Erythroblast (primary cell): ENCODE measurements at regions not wholly inside any gene's neighbourhood (a gene's known extent, or its start where the extent isn't known, plus 50 kb on each side); places are given as distances from the start of the nearest gene placed in this dataset.

Experiments
- GATA1 ChIP-seq: IDR thresholded peaks from 2 replicates; pipeline ENCODE4 v1.6.1; 2011; ENCODE audit warnings: low read depth, mild to moderate bottlenecking, control low read depth, low read length, moderate library complexity
- POLR2A ChIP-seq: IDR thresholded peaks from 2 replicates; pipeline ENCODE4 v1.6.1; 2011; ENCODE audit warnings: mild to moderate bottlenecking, low read length

DNA sequence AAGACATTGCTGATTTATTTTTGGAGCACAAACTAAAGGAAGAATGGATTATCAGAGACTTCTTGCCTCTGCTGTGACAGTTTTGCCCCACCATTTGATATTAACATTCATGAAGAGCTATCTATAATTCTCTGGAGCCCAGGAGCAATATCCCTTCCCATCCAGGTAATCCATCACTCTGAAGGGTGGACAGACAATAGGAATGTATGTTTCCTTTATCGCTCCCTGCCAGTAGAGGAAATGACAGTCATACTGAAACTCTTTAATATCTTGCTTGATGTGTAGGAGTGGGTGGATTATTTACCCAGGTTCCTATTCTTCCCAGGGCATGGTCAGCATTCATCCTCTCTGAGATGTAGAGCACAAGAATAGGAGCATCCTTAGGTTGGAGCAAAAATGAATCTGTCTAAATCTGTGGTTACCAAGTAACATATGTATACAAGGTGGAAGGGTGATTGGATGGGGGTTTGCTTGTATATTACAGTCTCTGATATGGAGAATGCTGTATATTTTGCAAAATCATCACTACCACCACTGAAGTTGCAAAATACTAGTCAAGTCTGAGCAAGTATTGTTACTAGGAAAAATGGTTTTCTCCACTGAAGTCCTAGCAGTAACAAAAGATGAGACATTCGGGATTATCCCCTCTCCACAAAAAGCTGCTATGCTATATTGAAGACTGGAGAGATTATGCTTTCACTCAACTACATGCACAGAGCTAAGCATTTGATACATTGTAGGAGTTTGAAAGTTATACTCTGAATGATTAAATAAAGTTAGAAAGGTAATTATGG, 151.6 kb downstream of the CBLL2 start:
- TF ChIP-seq POLR2A, result no peak
- no peak for TF ChIP-seq GATA1
